Urothelium cell line (cell line): ENCODE measurements at regions not wholly inside any gene's neighbourhood (a gene's known extent, or its start where the extent isn't known, plus 50 kb on each side); places are given as distances from the start of the nearest gene placed in this dataset.
"Not testable (repeated sequence)": the region's sequence is repeated elsewhere in the genome, so short reads cannot be mapped to it uniquely, and the experiment has no call there.

Source experiments
- DNase-seq: peaks from one replicate; pipeline ENCODE4 v3.0.0; 2011; ENCODE audit warnings: low spot score, mixed read lengths
- FAIRE-seq: peaks from 2 replicates; lab custom pipeline; 2011; peaks lifted over from hg19 to GRCh38; lab: Jason Lieb, UNC

- FAIRE-seq (no peak), DNase-seq (no peak)
These were observed 167.9 kb downstream of the INHBB start for GRCh38 chr2:120513776-120514357.

- DNase-seq = no peak
- no peak for FAIRE-seq
These were observed 168.6 kb downstream of the INHBB start for GRCh38 chr2:120514521-120514920.

- DNase-seq = not testable (repeated sequence)
- peak; percentile 50 for FAIRE-seq
These were observed 169.3 kb downstream of the INHBB start for GRCh38 chr2:120515066-120515758.

- peak; percentile 79 for FAIRE-seq
- DNase-seq = no peak
These were observed 170.1 kb downstream of the INHBB start for GRCh38 chr2:120515759-120516678.

- no peak for FAIRE-seq
- DNase-seq = no peak
These were observed 170.9 kb downstream of the INHBB start for GRCh38 chr2:120516679-120517314.

- FAIRE-seq = peak; percentile 89
- no peak for DNase-seq
These were observed 172.0 kb downstream of the INHBB start for GRCh38 chr2:120517751-120518469.

GRCh38 chr2:120518819-120519218 lies 172.9 kb downstream of the INHBB start:
- no peak for DNase-seq
- no peak for FAIRE-seq

- FAIRE-seq (no peak), DNase-seq (no peak)
These were observed 173.5 kb downstream of the INHBB start for GRCh38 chr2:120519469-120519868.

GRCh38 chr2:120520454-120520853 lies 174.5 kb downstream of the INHBB start:
- DNase-seq (no peak), FAIRE-seq (peak; percentile 85)

GRCh38 chr2:120520929-120521912 lies 175.3 kb downstream of the INHBB start:
- peak; percentile 56 for DNase-seq
- peak; percentile 69 for FAIRE-seq

- FAIRE-seq (no peak), DNase-seq (no peak)
These were observed 176.3 kb downstream of the INHBB start for GRCh38 chr2:120522151-120522751.

- FAIRE-seq (peak; percentile 27), DNase-seq (no peak)
These were observed 177.8 kb downstream of the INHBB start for GRCh38 chr2:120523766-120524165.

- DNase-seq = no peak
These were observed 178.2 kb downstream of the INHBB start for GRCh38 chr2:120524174-120524573.

GRCh38 chr2:120525056-120526046 lies 179.4 kb downstream of the INHBB start:
- DNase-seq (peak; percentile 45), FAIRE-seq (no peak)

More at GRCh38 chr2:120524174-120524573, 178.2 kb downstream of the INHBB start:
- no peak for FAIRE-seq

GRCh38 chr2:120526047-120526562 lies 180.2 kb downstream of the INHBB start:
- DNase-seq (no peak), FAIRE-seq (peak; percentile 68)

GRCh38 chr2:120526997-120527945 lies 181.3 kb downstream of the INHBB start:
- no peak for DNase-seq
- FAIRE-seq = no peak
